HFFc6 (cell line): ENCODE measurements at regions not wholly inside any gene's neighbourhood (a gene's known extent, or its start where the extent isn't known, plus 50 kb on each side); places are given as distances from the start of the nearest gene placed in this dataset.

ENCODE experiments used
- DNase-seq: peaks from one replicate; pipeline ENCODE4 v3.0.0-alpha.2; 2018
- H3K27ac Mint-ChIP-seq: 2 replicates; pipeline ENCODE4 v1.8.0; 2020; ENCODE audit warnings: mild to moderate bottlenecking, mixed read lengths
- H3K27me3 Mint-ChIP-seq: 2 replicates; pipeline ENCODE4 v1.8.0; 2021; ENCODE audit warnings: mild to moderate bottlenecking, moderate library complexity, mixed read lengths; ENCODE audit not compliant: insufficient read depth
- H3K36me3 Mint-ChIP-seq: 2 replicates; pipeline ENCODE4 v1.8.0; 2021; ENCODE audit warnings: low read depth, mixed read lengths
- H3K4me1 Mint-ChIP-seq: 2 replicates; pipeline ENCODE4 v1.8.0; 2020; ENCODE audit warnings: low read depth, mixed read lengths
- H3K4me3 Mint-ChIP-seq: 2 replicates; pipeline ENCODE4 v1.8.0; 2020; ENCODE audit warnings: mild to moderate bottlenecking, moderate library complexity, mixed read lengths
- H3K9me3 Mint-ChIP-seq: 2 replicates; pipeline ENCODE4 v1.8.0; 2020; ENCODE audit warnings: mild to moderate bottlenecking, mixed read lengths
- TF ChIP-seq, protein P1 (sequence below): fragments of 200-600 bp; sonication (generic); IDR thresholded peaks from 2 replicates; pipeline ENCODE4 v1.5.0; 2021; ENCODE audit warnings: antibody characterized with exemption, mild to moderate bottlenecking

DNA sequence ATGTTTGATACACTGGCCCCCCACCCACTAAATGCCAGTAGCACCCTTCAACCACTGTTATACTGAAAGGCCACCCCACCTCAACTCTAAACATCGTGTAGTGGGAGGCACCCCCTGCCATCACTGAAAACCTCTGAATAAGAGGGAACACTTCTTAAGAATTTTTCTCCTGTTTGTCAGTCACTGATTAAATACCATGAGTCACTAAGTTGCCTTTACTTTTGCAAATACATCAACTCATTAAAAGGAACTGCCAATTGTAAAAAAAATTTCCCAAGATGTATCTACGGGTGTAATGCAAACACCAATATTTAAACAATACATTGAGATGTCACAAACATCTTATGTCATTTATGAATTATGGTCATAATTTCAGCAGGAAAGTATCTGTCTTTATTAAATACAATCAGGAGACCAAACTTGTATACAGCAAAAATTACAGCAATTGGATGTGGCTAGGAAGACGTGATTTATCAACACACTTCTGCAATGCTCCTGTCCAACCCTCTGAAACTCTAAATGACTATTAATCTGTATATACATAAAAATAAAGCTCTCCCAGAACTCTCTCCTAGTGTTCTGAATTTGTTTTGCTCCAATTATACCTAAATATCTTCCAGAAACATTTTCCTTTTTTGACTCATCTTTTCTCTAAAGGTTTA is 144.1 kb upstream of the STK17B start:
- Mint-ChIP-seq H3K4me3 (peak overlapping the region; percentile 66), H3K27ac (peak overlapping the region; percentile 82), H3K36me3 (peaks cover 11% of the 10 kb centered on the region), H3K4me1 (peaks cover 41% of the 10 kb centered on the region), H3K9me3 (no peaks in the 10 kb centered on the region), H3K27me3 (no peaks in the 10 kb centered on the region)
- TF ChIP-seq, protein P1, sequence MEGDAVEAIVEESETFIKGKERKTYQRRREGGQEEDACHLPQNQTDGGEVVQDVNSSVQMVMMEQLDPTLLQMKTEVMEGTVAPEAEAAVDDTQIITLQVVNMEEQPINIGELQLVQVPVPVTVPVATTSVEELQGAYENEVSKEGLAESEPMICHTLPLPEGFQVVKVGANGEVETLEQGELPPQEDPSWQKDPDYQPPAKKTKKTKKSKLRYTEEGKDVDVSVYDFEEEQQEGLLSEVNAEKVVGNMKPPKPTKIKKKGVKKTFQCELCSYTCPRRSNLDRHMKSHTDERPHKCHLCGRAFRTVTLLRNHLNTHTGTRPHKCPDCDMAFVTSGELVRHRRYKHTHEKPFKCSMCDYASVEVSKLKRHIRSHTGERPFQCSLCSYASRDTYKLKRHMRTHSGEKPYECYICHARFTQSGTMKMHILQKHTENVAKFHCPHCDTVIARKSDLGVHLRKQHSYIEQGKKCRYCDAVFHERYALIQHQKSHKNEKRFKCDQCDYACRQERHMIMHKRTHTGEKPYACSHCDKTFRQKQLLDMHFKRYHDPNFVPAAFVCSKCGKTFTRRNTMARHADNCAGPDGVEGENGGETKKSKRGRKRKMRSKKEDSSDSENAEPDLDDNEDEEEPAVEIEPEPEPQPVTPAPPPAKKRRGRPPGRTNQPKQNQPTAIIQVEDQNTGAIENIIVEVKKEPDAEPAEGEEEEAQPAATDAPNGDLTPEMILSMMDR, result no peak
- DNase-seq, result peak; percentile 63

DNA sequence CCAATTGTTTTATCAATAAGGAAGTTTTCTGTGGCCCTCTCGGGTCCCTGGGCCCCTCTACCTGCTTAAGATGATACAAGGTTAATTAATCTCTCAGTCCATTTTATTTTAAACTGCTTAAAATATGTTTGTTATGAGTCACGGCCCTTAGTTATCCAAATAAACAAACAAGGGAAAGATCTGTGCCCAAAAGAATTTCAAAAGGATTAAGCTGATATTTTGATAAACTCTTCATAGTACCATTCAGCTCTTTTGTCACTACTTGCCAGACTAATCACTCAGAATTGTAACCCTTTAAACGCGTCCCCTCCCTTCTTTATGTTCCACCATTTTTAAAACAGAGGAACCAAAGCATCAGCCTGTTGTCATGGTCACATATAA is 144.7 kb upstream of the STK17B start:
- Mint-ChIP-seq H3K4me1 (peaks cover 41% of the 10 kb centered on the region), H3K36me3 (peaks cover 11% of the 10 kb centered on the region), H3K27ac (peak overlapping the region; percentile 82), H3K4me3 (peak overlapping the region; percentile 66), H3K9me3 (no peaks in the 10 kb centered on the region), H3K27me3 (no peaks in the 10 kb centered on the region)
- TF ChIP-seq, protein P1, result no peak
- peak; percentile 49 for DNase-seq

DNA sequence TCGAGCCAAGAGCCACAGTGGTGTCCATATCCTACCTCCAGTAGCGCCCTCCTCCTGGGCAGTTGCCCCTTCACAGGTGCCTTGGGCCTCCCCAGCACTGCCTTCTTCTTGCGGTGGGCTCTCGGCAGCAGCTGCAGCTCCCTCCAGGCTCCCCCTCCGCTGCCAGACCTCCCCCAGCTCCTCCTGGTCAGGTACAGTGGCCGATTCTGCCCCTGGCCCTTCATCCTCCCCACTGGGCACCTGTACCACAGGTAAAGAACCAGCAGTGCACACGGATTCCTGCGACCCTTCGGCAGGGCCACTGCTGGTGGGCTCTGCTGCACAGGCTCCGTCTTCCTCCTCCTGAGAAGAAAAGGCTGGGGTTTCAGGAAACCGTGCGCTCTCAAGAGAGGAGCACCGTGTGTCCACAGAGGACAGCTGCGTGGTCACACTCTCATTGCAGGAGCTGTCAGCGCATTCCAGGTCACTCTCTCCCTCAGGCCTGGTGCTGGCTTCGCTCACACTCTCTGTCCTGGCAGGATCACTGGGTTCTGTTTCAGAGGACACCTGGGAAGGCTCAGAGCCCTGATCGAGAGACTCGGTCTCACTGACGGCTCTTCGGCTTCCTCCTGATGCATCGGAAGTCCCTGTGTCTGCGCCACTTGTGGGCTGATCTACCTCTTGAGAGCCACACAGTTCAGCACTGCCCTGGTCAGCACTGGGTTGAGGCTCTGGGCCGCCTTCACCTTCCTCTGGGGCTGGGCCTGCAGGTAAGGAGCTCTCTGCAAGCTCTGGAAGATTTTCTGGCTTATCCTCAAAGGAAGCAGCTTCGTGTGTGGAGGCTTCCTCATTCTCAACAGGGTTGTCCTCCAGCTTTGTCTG is 147.4 kb upstream of the STK17B start:
- TF ChIP-seq, protein P1, result no peak
- no peaks in the 10 kb centered on the region for H3K27me3 Mint-ChIP-seq
- no peak overlapping the region for H3K4me3 Mint-ChIP-seq
- H3K9me3 Mint-ChIP-seq, result no peaks in the 10 kb centered on the region
- H3K4me1 Mint-ChIP-seq, result peaks cover 57% of the 10 kb centered on the region
- H3K27ac Mint-ChIP-seq, result no peak overlapping the region
- DNase-seq, result no peak
- peaks cover 11% of the 10 kb centered on the region for H3K36me3 Mint-ChIP-seq

DNA sequence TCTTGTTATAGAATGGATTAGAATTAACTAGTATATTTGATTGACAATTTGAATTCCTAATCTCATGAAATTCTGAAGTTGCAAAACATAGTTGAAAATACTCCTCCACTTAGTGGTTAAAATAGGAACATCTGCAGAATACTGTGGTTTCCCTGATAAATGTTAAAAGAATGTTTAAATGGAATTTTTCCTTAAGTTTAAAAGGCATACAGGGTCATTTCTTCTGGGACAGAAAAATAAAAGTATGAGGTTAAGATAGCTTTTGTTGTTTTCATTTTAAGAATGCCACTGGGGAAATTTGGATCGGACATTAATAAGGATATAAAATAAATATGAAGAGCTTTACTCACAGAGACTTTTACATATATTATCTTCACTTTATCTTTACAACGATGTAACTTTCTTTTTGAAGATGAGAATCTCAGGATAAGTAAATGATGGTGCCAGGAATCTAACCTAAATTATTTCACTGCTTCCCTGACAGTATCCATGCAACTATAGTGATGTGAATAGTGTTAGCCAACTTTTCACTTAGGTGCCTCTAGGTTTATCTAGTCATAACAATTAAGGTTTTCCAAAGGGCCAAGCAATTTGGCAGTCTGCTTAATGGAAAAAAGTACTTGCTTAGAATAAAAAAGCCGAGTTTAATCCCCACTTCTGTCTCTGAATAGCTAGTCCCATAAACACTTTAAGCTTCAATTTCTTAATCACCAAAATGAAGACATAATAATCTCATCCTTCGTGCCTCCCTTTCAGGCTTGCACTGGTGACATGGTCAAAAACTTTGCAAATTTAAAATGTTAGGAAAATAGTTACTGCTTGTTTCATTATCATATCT is 151.8 kb upstream of the STK17B start:
- peak; percentile 55 for DNase-seq
- TF ChIP-seq, protein P1, result peak; percentile 50
- peak overlapping the region; percentile 81 for H3K4me3 Mint-ChIP-seq
- H3K4me1 Mint-ChIP-seq, result peaks cover 48% of the 10 kb centered on the region
- peak overlapping the region; percentile 84 for H3K27ac Mint-ChIP-seq
- H3K27me3 Mint-ChIP-seq, result no peaks in the 10 kb centered on the region
- no peaks in the 10 kb centered on the region for H3K9me3 Mint-ChIP-seq
- H3K36me3 Mint-ChIP-seq, result no peaks in the 10 kb centered on the region; the same call in 1 of the 2 replicates

DNA sequence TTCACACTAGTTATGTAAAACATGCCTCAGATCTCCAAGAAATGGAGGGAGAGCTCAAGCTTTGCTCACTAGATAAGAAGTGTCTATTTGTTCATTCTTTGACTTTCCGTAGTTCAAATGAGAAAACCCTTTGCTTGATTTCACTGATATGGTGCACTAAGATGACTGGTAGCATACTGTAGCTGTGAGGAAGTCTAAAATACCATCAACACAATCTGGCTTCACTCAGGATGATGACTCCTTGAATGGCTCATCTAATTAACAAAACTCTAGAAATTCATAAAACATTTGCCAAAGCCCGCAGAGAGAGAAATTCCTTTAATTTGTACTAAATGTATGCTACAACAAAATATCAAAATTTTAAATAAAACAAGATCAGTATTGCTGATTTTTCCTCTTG is 152.8 kb upstream of the STK17B start:
- peaks cover 48% of the 10 kb centered on the region for H3K4me1 Mint-ChIP-seq
- peak overlapping the region; percentile 42 for H3K4me3 Mint-ChIP-seq
- H3K27me3 Mint-ChIP-seq, result no peaks in the 10 kb centered on the region
- peak; percentile 59 for DNase-seq
- H3K36me3 Mint-ChIP-seq, result no peaks in the 10 kb centered on the region; the same call in 1 of the 2 replicates
- peak overlapping the region; percentile 84 for H3K27ac Mint-ChIP-seq
- no peaks in the 10 kb centered on the region for H3K9me3 Mint-ChIP-seq
- TF ChIP-seq, protein P1, result no peak
